Colonic mucosa (tissue), 4 donors: ENCODE measurements at regions not wholly inside any gene's neighbourhood (a gene's known extent, or its start where the extent isn't known, plus 50 kb on each side); places are given as distances from the start of the nearest gene placed in this dataset.

Source experiments
- DNase-seq: peaks from one replicate; pipeline ENCODE4 v3.0.0-alpha.2; 2020
- H3K27ac ChIP-seq: fragments of 200-600 bp; one replicate; pipeline ENCODE4 v1.8.0; 2021
- H3K27me3 ChIP-seq: fragments of 200-600 bp; one replicate; pipeline ENCODE4 v1.8.0; 2021
- H3K36me3 ChIP-seq: fragments of 200-600 bp; one replicate; pipeline ENCODE4 v1.8.0; 2021
- H3K4me1 ChIP-seq: fragments of 200-600 bp; one replicate; pipeline ENCODE4 v1.8.0; 2021; ENCODE audit warnings: mild to moderate bottlenecking
- H3K4me3 ChIP-seq: fragments of 200-600 bp; one replicate; pipeline ENCODE4 v1.8.0; 2021
- H3K9ac ChIP-seq, 2 donors: one replicate each; pipeline ENCODE4 v1.7.0; 2013; ENCODE audit warnings: control low read depth in 2 of 2, low read depth in 2 of 2, low read length in 2 of 2
- H3K9me3 ChIP-seq: fragments of 200-600 bp; one replicate; pipeline ENCODE4 v1.8.0; 2021
- CTCF ChIP-seq: fragments of 200-600 bp; IDR thresholded peaks from one replicate; pipeline ENCODE4 v1.8.0; 2022; ENCODE audit warnings: antibody characterized with exemption, mild to moderate bottlenecking
- intact Hi-C: fragments of 100-400 bp; cut with DNase I; formaldehyde crosslinking; loops from one replicate; pipeline ENCODE4 v1.14.1; 2022
- donor health status: healthy.
- donor health status: DM: no; HTN: no; CAD: no.
- donor health status: DM: no; HTN: no; CAD: no.

GRCh38 chr1:81225789-81226602, 574.7 kb upstream of the ADGRL2 start:
- no peaks in the 10 kb centered on the region for H3K27me3 ChIP-seq
- H3K4me1 ChIP-seq = no peaks in the 10 kb centered on the region
- no peak for TF ChIP-seq CTCF
- H3K9me3 ChIP-seq = no peaks in the 10 kb centered on the region
- H3K27ac ChIP-seq = no peak overlapping the region
- no peak overlapping the region for H3K4me3 ChIP-seq
- intact Hi-C loops = no loop called here
- H3K9ac ChIP-seq = no peak overlapping the region
- no peak for DNase-seq
- no peaks in the 10 kb centered on the region for H3K36me3 ChIP-seq

GRCh38 chr1:81224222-81224621, 576.5 kb upstream of the ADGRL2 start:
- no peak for TF ChIP-seq CTCF
- no peaks in the 10 kb centered on the region for H3K4me1 ChIP-seq
- H3K27me3 ChIP-seq = no peaks in the 10 kb centered on the region
- H3K9ac ChIP-seq = no peak overlapping the region
- intact Hi-C loops = no loop called here
- no peak for DNase-seq
- H3K36me3 ChIP-seq = no peaks in the 10 kb centered on the region
- no peak overlapping the region for H3K27ac ChIP-seq
- H3K9me3 ChIP-seq = no peaks in the 10 kb centered on the region
- no peak overlapping the region for H3K4me3 ChIP-seq

GRCh38 chr1:81221564-81221963, 579.2 kb upstream of the ADGRL2 start:
- Histone ChIP-seq H3K9ac (no peak overlapping the region), H3K9me3 (no peaks in the 10 kb centered on the region), H3K27me3 (no peaks in the 10 kb centered on the region), H3K36me3 (no peaks in the 10 kb centered on the region), H3K27ac (no peak overlapping the region), H3K4me1 (no peaks in the 10 kb centered on the region), H3K4me3 (no peak overlapping the region)
- intact Hi-C loops = no loop called here
- no peak for DNase-seq
- TF ChIP-seq CTCF = no peak

GRCh38 chr1:81220614-81221071, 580.1 kb upstream of the ADGRL2 start:
- H3K36me3 ChIP-seq = no peaks in the 10 kb centered on the region
- no peak for TF ChIP-seq CTCF
- intact Hi-C loops = no loop called here
- H3K4me3 ChIP-seq = no peak overlapping the region
- H3K27me3 ChIP-seq = no peaks in the 10 kb centered on the region
- no peak overlapping the region for H3K9ac ChIP-seq
- DNase-seq = no peak
- H3K4me1 ChIP-seq = no peaks in the 10 kb centered on the region
- no peaks in the 10 kb centered on the region for H3K9me3 ChIP-seq
- no peak overlapping the region for H3K27ac ChIP-seq

GRCh38 chr1:81217058-81217457, 583.7 kb upstream of the ADGRL2 start:
- no peak overlapping the region for H3K9ac ChIP-seq
- H3K27ac ChIP-seq = no peak overlapping the region
- H3K36me3 ChIP-seq = no peaks in the 10 kb centered on the region
- H3K4me1 ChIP-seq = no peaks in the 10 kb centered on the region
- TF ChIP-seq CTCF = no peak
- H3K4me3 ChIP-seq = no peak overlapping the region
- DNase-seq = no peak
- intact Hi-C loops = no loop called here
- no peaks in the 10 kb centered on the region for H3K27me3 ChIP-seq
- H3K9me3 ChIP-seq = no peaks in the 10 kb centered on the region
